ENCODE measurements at regions not wholly inside any gene's neighbourhood (a gene's known extent, or its start where the extent isn't known, plus 50 kb on each side); places are given as distances from the start of the nearest gene placed in this dataset.
"Not testable (repeated sequence)": the region's sequence is repeated elsewhere in the genome, so short reads cannot be mapped to it uniquely, and the experiment has no call there.

DNA sequence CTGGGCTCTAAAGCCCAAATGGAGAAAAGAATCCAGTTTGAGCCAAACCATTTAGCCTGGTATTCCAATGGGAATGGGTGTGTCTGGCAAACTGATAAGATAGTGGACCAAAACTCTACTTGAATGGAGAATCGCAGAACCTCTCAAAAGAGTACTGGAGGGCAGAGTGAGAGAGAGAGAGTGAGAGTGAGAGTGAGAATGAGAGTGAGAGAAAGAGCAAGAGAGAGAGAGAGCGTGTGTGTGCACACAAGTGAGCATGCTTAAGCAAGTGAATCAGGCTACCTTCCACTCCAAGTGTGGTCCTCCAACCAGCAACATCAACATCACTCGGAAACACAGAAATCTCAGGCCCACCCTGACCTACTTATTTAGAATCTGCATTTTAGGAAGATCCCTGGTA, 58.8 kb downstream of the UQCRFS1 start:
- no peak for DNase-seq

- no peak for DNase-seq
Observed at GRCh38 chr19:29145756-29146155, 67.2 kb downstream of the UQCRFS1 start.

DNA sequence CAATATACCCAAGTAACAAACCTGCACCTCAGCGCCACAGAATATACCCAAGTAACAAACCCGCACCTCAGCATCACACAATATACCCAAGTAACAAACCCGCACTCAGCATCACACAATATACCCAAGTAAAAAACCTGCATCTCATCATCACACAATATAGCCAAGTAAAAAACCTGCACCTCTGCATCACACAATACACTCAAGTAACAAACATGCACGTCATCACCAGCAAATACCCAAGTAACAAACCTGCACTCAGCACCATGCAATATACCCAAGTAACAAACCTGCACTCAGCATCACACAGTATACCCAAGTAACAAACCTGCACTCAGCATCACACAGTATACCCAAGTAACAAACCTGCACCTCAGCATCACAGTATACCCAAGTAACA, 69.8 kb downstream of the UQCRFS1 start:
- no peak for DNase-seq

DNA sequence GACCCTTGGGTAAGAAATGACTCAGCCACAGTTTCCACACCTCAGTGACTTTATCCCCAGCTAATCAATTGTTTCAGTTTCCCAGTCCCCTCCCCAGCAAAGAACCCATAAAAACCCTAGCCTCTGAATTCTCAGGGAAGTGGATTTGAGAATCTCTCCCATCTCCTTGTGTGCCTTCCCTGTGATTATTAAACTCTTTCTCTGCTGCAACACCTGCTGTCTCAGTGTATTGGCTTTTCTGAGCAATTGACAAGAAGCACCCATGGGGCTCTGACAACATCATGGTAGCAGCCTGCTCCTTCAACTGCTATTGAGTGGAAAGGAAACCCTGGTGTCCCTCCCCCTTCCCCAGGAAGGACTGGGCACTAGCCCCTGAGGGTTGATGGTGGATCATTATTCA, 73.7 kb downstream of the UQCRFS1 start:
- DNase-seq: no peak

GRCh38 chr19:29138206-29138605, 74.7 kb downstream of the UQCRFS1 start:
- DNase-seq: not testable (repeated sequence)

- no peak for DNase-seq
Observed at GRCh38 chr19:29131456-29131855, 81.5 kb downstream of the UQCRFS1 start.

DNA sequence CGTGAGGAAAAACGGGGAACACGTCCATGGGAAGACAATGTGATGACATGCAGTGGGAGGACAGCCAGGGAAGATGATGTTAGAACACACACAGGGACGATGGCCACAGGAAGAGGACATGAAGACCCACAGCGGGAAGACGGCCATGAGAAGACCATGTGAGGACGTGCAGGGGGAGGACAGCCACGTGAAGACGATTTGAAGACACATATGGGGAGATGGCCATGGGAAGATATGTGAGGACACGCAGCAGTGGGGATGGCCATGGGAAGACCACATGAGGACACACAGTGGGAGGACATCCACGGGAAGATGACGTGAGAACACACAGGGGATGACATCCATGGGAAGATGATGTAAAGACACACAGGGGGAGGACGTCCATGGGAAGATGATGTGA, 83.8 kb downstream of the UQCRFS1 start:
- DNase-seq: no peak

DNA sequence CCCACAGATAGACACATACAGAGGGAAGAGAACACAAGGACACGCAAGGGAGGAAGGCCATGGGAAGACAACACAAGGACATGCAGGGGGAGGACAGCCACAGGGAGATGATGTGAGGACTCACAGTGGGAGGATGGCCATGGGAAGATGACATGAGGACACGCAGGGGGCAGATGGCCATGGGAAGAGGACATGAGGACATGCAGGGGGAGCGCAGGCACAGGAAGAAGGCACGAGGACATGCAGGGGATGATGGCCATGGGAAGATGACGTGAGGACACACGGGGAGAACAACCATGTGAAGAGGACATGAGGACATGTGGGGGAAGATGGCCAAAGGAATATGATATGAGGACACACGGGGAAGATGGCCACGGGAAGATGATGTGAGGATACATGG, 84.7 kb downstream of the UQCRFS1 start:
- DNase-seq: no peak

DNA sequence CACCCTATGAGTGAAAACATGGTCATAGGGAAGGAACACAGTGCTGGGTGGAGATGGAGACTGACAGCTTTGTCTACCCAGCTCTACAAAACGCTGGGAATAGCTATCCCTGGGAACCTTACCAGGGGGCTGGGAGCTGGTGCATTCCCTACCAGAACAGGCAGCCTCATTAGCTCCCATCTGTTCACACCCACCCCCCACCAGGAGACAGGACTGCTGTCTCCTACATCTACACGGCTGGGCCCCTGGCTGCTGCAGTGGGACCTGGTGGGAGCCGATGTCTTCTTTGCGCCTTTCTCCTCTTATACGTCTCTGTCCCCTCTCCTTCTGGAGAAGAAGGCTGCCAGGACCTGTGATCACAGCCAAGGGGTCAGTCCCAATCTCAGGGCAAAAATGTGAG, 90.8 kb downstream of the UQCRFS1 start:
- DNase-seq: no peak

GRCh38 chr19:29121684-29122083, 91.3 kb downstream of the UQCRFS1 start:
- DNase-seq: no peak

DNA sequence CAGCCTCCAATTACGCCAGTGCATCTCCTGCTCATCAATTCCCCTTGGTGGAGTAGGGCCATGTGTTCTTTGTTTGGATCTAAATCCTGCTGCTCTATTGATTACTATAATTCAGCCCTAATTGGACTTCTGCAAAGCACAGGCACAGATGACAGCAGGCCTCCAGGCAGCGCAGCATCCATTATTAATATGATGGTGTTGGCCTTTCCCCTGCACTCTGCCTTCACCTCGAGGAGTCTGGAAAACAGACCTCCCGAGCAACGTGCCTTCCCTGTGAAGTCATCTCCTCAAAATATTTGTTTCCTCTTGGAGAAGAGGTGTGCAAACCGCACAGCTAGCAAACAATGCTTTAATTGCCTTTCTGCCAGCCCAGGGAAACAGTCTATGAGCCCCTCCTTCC, 92.5 kb downstream of the UQCRFS1 start:
- no peak for DNase-seq

DNA sequence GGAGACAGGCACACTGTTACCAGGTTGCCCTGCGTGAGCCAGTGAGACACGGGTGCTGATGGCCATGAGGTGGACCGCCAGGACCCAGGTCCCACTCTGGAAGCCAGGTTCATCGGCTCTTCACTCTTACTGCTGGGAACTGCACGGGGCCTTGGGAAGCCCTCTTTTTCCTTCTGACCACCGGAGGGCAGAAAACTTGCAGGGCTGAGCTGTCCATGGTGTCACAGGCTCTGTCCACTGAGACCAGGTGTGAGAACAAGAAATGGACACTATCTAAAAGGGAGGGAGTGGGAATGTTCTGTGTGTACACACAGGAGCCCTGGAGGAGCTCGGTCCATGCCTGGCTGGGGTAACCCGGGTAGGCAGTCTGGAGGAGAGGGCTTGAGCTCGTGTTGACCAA, 93.4 kb downstream of the UQCRFS1 start:
- no peak for DNase-seq

GRCh38 chr19:29118389-29118788, 94.6 kb downstream of the UQCRFS1 start:
- DNase-seq: no peak

GRCh38 chr19:29117926-29118325, 95.0 kb downstream of the UQCRFS1 start:
- DNase-seq: no peak

GRCh38 chr19:29115181-29115580, 97.8 kb downstream of the UQCRFS1 start:
- DNase-seq: no peak

GRCh38 chr19:29113838-29114237, 99.1 kb downstream of the UQCRFS1 start:
- DNase-seq: no peak

- no peak for DNase-seq
Observed at GRCh38 chr19:29111576-29111975, 101.4 kb downstream of the UQCRFS1 start.

DNA sequence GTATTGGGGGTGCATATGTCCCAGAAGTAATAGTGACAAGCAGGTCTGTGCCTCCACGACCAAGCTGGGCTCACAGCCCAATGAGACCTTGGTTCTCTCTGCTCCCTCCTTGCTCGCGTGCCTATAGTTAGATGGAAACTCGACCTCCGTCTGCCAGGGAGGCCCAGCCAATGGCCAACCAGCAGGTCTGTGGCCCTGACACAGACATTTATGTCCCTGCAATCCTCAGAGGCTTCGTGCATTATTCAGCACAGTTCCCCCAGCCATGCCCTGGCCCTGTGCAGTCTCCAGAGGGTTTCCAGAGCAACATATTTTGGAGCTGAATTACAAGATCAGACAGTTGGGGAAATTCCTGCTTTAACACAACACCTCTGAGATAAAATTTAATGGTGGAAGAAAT, 105.1 kb downstream of the UQCRFS1 start:
- DNase-seq: no peak

DNA sequence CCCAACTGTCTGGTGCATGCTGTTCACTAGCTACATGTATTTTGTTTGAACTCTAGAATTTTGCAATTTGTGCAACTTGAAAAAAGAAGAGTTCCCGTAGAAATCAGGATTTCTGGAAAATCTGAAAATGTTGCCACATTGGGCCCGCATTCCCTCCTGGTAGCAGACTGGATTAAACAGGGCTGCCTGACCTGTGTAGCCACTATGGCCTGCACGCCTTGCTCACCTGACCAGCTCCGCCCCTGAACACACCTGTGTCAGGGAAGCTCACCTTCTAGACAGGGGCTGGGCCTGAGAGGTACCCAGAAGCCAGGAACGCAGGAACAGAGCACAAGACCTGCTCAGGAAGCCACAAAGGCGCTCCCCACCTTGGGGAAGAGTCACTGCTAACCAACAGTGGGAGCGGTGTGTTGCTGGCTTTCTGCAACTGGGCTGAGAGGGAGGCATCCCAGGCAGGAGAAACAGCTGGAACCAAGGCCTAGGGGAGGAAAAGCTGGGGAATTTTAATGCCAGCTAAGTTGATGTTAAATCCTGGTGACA, 106.5 kb downstream of the UQCRFS1 start:
- no peak for DNase-seq

- no peak for DNase-seq
Observed at GRCh38 chr19:29105629-29106292, 107.2 kb downstream of the UQCRFS1 start.

- DNase-seq: no peak
Observed at GRCh38 chr19:29104605-29105241, 108.2 kb downstream of the UQCRFS1 start.

- no peak for DNase-seq
Observed at GRCh38 chr19:29098863-29099481, 114.0 kb downstream of the UQCRFS1 start.

DNA sequence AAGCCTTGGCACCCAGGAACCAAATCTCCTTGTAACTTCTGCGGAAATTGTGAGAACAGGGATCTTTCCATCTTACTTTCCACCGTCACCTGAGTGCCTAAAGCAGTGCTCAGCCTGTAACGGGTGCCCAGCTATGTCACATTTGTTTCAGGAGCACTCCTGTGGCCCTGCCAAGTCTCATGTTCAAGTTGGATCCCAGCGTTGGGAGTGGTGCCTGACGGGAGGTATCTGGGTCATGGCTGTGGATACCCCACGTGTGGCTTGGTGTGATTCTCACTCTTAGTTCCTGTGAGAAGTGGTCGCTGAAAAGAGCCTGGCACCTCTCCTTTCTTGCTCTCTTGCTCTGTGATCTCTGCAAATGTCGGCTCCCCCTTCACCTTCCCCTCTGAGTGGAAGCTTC, 114.9 kb downstream of the UQCRFS1 start:
- DNase-seq: no peak

DNA sequence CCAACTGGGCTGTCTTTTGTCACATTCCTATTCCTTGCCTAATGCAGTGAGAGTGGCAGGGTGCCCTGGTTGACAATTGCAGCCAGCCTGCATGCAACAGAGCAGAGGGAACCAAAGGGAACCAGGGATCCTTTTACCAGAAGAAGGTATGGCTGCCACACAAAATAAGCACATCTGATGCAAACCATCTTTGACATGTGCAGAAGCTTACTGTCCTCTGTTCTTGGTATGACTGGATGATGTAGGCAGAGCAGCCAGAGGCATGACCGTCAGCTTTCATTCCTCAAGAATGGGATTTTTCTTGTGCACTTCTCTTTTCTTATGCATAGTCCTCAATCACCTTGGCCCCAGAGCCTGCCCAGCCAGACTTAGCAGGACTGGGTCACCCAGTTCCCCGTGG, 116.1 kb downstream of the UQCRFS1 start:
- no peak for DNase-seq

Measured in NCI-H2081 (cell line).